ENCODE measurements at regions not wholly inside any gene's neighbourhood (a gene's known extent, or its start where the extent isn't known, plus 50 kb on each side); places are given as distances from the start of the nearest gene placed in this dataset.

GRCh38 chr10:78983608-78984007, 85.2 kb upstream of the ZMIZ1 start:
- H3K27me3 Mint-ChIP-seq (ENCODE audit: insufficient read depth): peaks cover 13% of the 10 kb centered on the region
- no peaks in the 10 kb centered on the region for H3K9me3 Mint-ChIP-seq
- peaks cover 16% of the 10 kb centered on the region for H3K4me1 Mint-ChIP-seq (ENCODE audit: low read depth)
- H3K27ac Mint-ChIP-seq: no peak overlapping the region
- no peaks in the 10 kb centered on the region for H3K36me3 Mint-ChIP-seq (ENCODE audit: low read depth)
- intact Hi-C loops (cut with micrococcal nuclease): no loop called here
- no peak for DNase-seq (ENCODE audit: low spot score)
- H3K4me3 Mint-ChIP-seq: no peak overlapping the region

- Mint-ChIP-seq H3K4me1 (ENCODE audit: low read depth) (peaks cover 14% of the 10 kb centered on the region), H3K4me3 (no peak overlapping the region), H3K27ac (no peak overlapping the region), H3K36me3 (ENCODE audit: low read depth) (no peaks in the 10 kb centered on the region), H3K27me3 (ENCODE audit: insufficient read depth) (peaks cover 12% of the 10 kb centered on the region), H3K9me3 (no peaks in the 10 kb centered on the region)
- intact Hi-C loops (cut with micrococcal nuclease): no loop called here
- no peak for DNase-seq (ENCODE audit: low spot score)
Observed at GRCh38 chr10:78985973-78986818, 82.6 kb upstream of the ZMIZ1 start.

GRCh38 chr10:78991187-78991586, 77.6 kb upstream of the ZMIZ1 start:
- no peak for DNase-seq (ENCODE audit: low spot score)
- H3K4me3 Mint-ChIP-seq: no peak overlapping the region
- peaks cover 10% of the 10 kb centered on the region for H3K4me1 Mint-ChIP-seq (ENCODE audit: low read depth)
- intact Hi-C loops (cut with micrococcal nuclease): loop anchor here (1.0 kb wide), 1 partner anchor 17 kb away; no protein-coding TSS in a partner anchor
- H3K9me3 Mint-ChIP-seq: no peaks in the 10 kb centered on the region
- H3K27ac Mint-ChIP-seq: no peak overlapping the region
- no peaks in the 10 kb centered on the region for H3K36me3 Mint-ChIP-seq (ENCODE audit: low read depth)
- H3K27me3 Mint-ChIP-seq (ENCODE audit: insufficient read depth): peaks cover 9% of the 10 kb centered on the region

- no peaks in the 10 kb centered on the region for H3K9me3 Mint-ChIP-seq
- H3K27me3 Mint-ChIP-seq (ENCODE audit: insufficient read depth): peaks cover 7% of the 10 kb centered on the region
- intact Hi-C loops (cut with micrococcal nuclease): no loop called here
- no peak overlapping the region for H3K27ac Mint-ChIP-seq
- H3K4me3 Mint-ChIP-seq: no peak overlapping the region
- DNase-seq (ENCODE audit: low spot score): no peak
- H3K36me3 Mint-ChIP-seq (ENCODE audit: low read depth): no peaks in the 10 kb centered on the region
- peaks cover 10% of the 10 kb centered on the region for H3K4me1 Mint-ChIP-seq (ENCODE audit: low read depth)
Observed at GRCh38 chr10:78992333-78992732, 76.4 kb upstream of the ZMIZ1 start.

GRCh38 chr10:78993261-78993945, 75.4 kb upstream of the ZMIZ1 start:
- Mint-ChIP-seq H3K4me3 (no peak overlapping the region), H3K4me1 (ENCODE audit: low read depth) (peaks cover 10% of the 10 kb centered on the region), H3K36me3 (ENCODE audit: low read depth) (no peaks in the 10 kb centered on the region), H3K27me3 (ENCODE audit: insufficient read depth) (peaks cover 7% of the 10 kb centered on the region), H3K9me3 (no peaks in the 10 kb centered on the region), H3K27ac (no peak overlapping the region)
- intact Hi-C loops (cut with micrococcal nuclease): no loop called here
- DNase-seq (ENCODE audit: low spot score): no peak

- Mint-ChIP-seq H3K4me1 (ENCODE audit: low read depth) (peaks cover 4% of the 10 kb centered on the region), H3K4me3 (no peak overlapping the region), H3K36me3 (ENCODE audit: low read depth) (no peaks in the 10 kb centered on the region), H3K27me3 (ENCODE audit: insufficient read depth) (peaks cover 2% of the 10 kb centered on the region), H3K9me3 (no peaks in the 10 kb centered on the region), H3K27ac (no peak overlapping the region)
- no peak for DNase-seq (ENCODE audit: low spot score)
- intact Hi-C loops (cut with micrococcal nuclease): no loop called here
Observed at GRCh38 chr10:78995987-78996791, 72.6 kb upstream of the ZMIZ1 start.

GRCh38 chr10:78996792-78997129, 72.0 kb upstream of the ZMIZ1 start:
- no peak overlapping the region for H3K27ac Mint-ChIP-seq
- DNase-seq (ENCODE audit: low spot score): no peak
- intact Hi-C loops (cut with micrococcal nuclease): no loop called here

GRCh38 chr10:78997635-78998618, 70.8 kb upstream of the ZMIZ1 start:
- no peak overlapping the region for H3K27ac Mint-ChIP-seq
- H3K4me1 Mint-ChIP-seq (ENCODE audit: low read depth): peaks cover 6% of the 10 kb centered on the region
- no peaks in the 10 kb centered on the region for H3K36me3 Mint-ChIP-seq (ENCODE audit: low read depth)
- H3K4me3 Mint-ChIP-seq: no peak overlapping the region
- DNase-seq (ENCODE audit: low spot score): no peak
- intact Hi-C loops (cut with micrococcal nuclease): no loop called here
- H3K9me3 Mint-ChIP-seq: no peaks in the 10 kb centered on the region
- peaks cover 2% of the 10 kb centered on the region for H3K27me3 Mint-ChIP-seq (ENCODE audit: insufficient read depth)

More at GRCh38 chr10:78996792-78997129, 72.0 kb upstream of the ZMIZ1 start:
- Mint-ChIP-seq H3K9me3 (no peaks in the 10 kb centered on the region), H3K4me1 (ENCODE audit: low read depth) (peaks cover 6% of the 10 kb centered on the region), H3K27me3 (ENCODE audit: insufficient read depth) (peaks cover 2% of the 10 kb centered on the region), H3K4me3 (no peak overlapping the region), H3K36me3 (ENCODE audit: low read depth) (no peaks in the 10 kb centered on the region)

GRCh38 chr10:79001082-79001885, 67.5 kb upstream of the ZMIZ1 start:
- intact Hi-C loops (cut with micrococcal nuclease): no loop called here
- Mint-ChIP-seq H3K27me3 (ENCODE audit: insufficient read depth) (peaks cover 14% of the 10 kb centered on the region), H3K9me3 (no peaks in the 10 kb centered on the region), H3K27ac (peak overlapping the region; percentile 1), H3K4me1 (ENCODE audit: low read depth) (peaks cover 6% of the 10 kb centered on the region), H3K4me3 (no peak overlapping the region), H3K36me3 (ENCODE audit: low read depth) (no peaks in the 10 kb centered on the region)
- no peak for DNase-seq (ENCODE audit: low spot score)

- Mint-ChIP-seq H3K36me3 (ENCODE audit: low read depth) (no peaks in the 10 kb centered on the region), H3K27me3 (ENCODE audit: insufficient read depth) (peaks cover 14% of the 10 kb centered on the region), H3K4me1 (ENCODE audit: low read depth) (peaks cover 6% of the 10 kb centered on the region)
Observed at GRCh38 chr10:79002336-79002735, 66.4 kb upstream of the ZMIZ1 start.

GRCh38 chr10:79003183-79004100, 65.3 kb upstream of the ZMIZ1 start:
- Mint-ChIP-seq H3K9me3 (no peaks in the 10 kb centered on the region), H3K27ac (no peak overlapping the region), H3K4me1 (ENCODE audit: low read depth) (peaks cover 6% of the 10 kb centered on the region), H3K4me3 (no peak overlapping the region), H3K27me3 (ENCODE audit: insufficient read depth) (peaks cover 12% of the 10 kb centered on the region), H3K36me3 (ENCODE audit: low read depth) (no peaks in the 10 kb centered on the region)
- DNase-seq (ENCODE audit: low spot score): no peak
- intact Hi-C loops (cut with micrococcal nuclease): no loop called here

More at GRCh38 chr10:79002336-79002735, 66.4 kb upstream of the ZMIZ1 start:
- intact Hi-C loops (cut with micrococcal nuclease): no loop called here
- DNase-seq (ENCODE audit: low spot score): no peak
- Mint-ChIP-seq H3K4me3 (no peak overlapping the region), H3K9me3 (no peaks in the 10 kb centered on the region), H3K27ac (no peak overlapping the region)

Measured in activated T-helper 1 cell treated with anti-CD3 and anti-CD28 coated beads, Interleukin-12 subunit alpha, Interleukin-12 subunit beta, Interleukin-2, Interleukin-4 antibody, amounts not matched to agents 30 ng/mL and 10 ng/mL and 1 ng/mL, durations not matched to agents 14 hours and 24 hours and 36 hours (primary cell).